Progenitor cell of endocrine pancreas (in vitro differentiated cells): ENCODE measurements at regions not wholly inside any gene's neighbourhood (a gene's known extent, or its start where the extent isn't known, plus 50 kb on each side); places are given as distances from the start of the nearest gene placed in this dataset.

Source experiments
- DNase-seq: peaks from one replicate; pipeline ENCODE4 v3.0.0; 2021; ENCODE audit warnings: low spot score; ENCODE audit not compliant: unreplicated experiment
- H3K27ac Mint-ChIP-seq: 2 replicates; pipeline ENCODE4 v1.8.0; 2021; ENCODE audit warnings: mild to moderate bottlenecking, moderate library complexity, mixed read lengths
- H3K27me3 Mint-ChIP-seq: 2 replicates; pipeline ENCODE4 v1.8.0; 2021; ENCODE audit warnings: mixed read lengths
- H3K36me3 Mint-ChIP-seq: 2 replicates; pipeline ENCODE4 v1.8.0; 2022; ENCODE audit warnings: mixed read lengths; ENCODE audit not compliant: insufficient read depth
- H3K4me1 Mint-ChIP-seq: 2 replicates; pipeline ENCODE4 v1.8.0; 2021; ENCODE audit warnings: low read depth, mixed read lengths
- H3K4me3 Mint-ChIP-seq: 2 replicates; pipeline ENCODE4 v1.8.0; 2021; ENCODE audit warnings: low read depth, mild to moderate bottlenecking, moderate library complexity, mixed read lengths
- H3K9me3 Mint-ChIP-seq: 2 replicates; pipeline ENCODE4 v1.8.0; 2021; ENCODE audit warnings: low read depth, mixed read lengths
- CTCF ChIP-seq: fragments of 200-600 bp; sonication (generic); IDR thresholded peaks from one replicate; pipeline ENCODE4 v1.5.0; 2021; ENCODE audit warnings: antibody characterized with exemption, mild to moderate bottlenecking; ENCODE audit not compliant: unreplicated experiment

- DNase-seq: no peak
- H3K27me3 Mint-ChIP-seq: no peaks in the 10 kb centered on the region
- no peaks in the 10 kb centered on the region for H3K36me3 Mint-ChIP-seq
- no peak for TF ChIP-seq CTCF
- peaks cover 3% of the 10 kb centered on the region for H3K4me1 Mint-ChIP-seq
- H3K9me3 Mint-ChIP-seq: peaks cover 3% of the 10 kb centered on the region
- no peak overlapping the region for H3K4me3 Mint-ChIP-seq
- H3K27ac Mint-ChIP-seq: no peak overlapping the region
Measured at GRCh38 chr6:131427434-131428058, 145.5 kb upstream of the ARG1 start.

GRCh38 chr6:131430531-131430930, 142.5 kb upstream of the ARG1 start:
- Mint-ChIP-seq H3K9me3 (peaks cover 10% of the 10 kb centered on the region), H3K27ac (no peak overlapping the region), H3K36me3 (no peaks in the 10 kb centered on the region), H3K4me3 (no peak overlapping the region), H3K27me3 (no peaks in the 10 kb centered on the region), H3K4me1 (peaks cover 3% of the 10 kb centered on the region)
- DNase-seq: no peak
- no peak for TF ChIP-seq CTCF

- H3K27ac Mint-ChIP-seq: no peak overlapping the region
Measured at GRCh38 chr6:131431718-131432117, 141.3 kb upstream of the ARG1 start.

GRCh38 chr6:131433927-131434326, 139.1 kb upstream of the ARG1 start:
- no peak for DNase-seq
- H3K27ac Mint-ChIP-seq: no peak overlapping the region
- H3K9me3 Mint-ChIP-seq: peaks cover 36% of the 10 kb centered on the region
- no peak for TF ChIP-seq CTCF
- H3K36me3 Mint-ChIP-seq: peaks cover 4% of the 10 kb centered on the region
- H3K27me3 Mint-ChIP-seq: no peaks in the 10 kb centered on the region
- H3K4me1 Mint-ChIP-seq: no peaks in the 10 kb centered on the region
- no peak overlapping the region for H3K4me3 Mint-ChIP-seq

More at GRCh38 chr6:131431718-131432117, 141.3 kb upstream of the ARG1 start:
- no peak for TF ChIP-seq CTCF
- Mint-ChIP-seq H3K4me3 (no peak overlapping the region), H3K27me3 (no peaks in the 10 kb centered on the region), H3K36me3 (peaks cover 2% of the 10 kb centered on the region), H3K9me3 (peaks cover 19% of the 10 kb centered on the region), H3K4me1 (peaks cover 2% of the 10 kb centered on the region)
- no peak for DNase-seq

GRCh38 chr6:131436358-131436757, 136.7 kb upstream of the ARG1 start:
- H3K27ac Mint-ChIP-seq: no peak overlapping the region
- no peak for TF ChIP-seq CTCF
- no peaks in the 10 kb centered on the region for H3K4me1 Mint-ChIP-seq
- H3K27me3 Mint-ChIP-seq: no peaks in the 10 kb centered on the region
- H3K36me3 Mint-ChIP-seq: peaks cover 4% of the 10 kb centered on the region
- H3K9me3 Mint-ChIP-seq: peaks cover 40% of the 10 kb centered on the region
- H3K4me3 Mint-ChIP-seq: no peak overlapping the region
- DNase-seq: no peak
